ENCODE measurements at regions not wholly inside any gene's neighbourhood (a gene's known extent, or its start where the extent isn't known, plus 50 kb on each side); places are given as distances from the start of the nearest gene placed in this dataset.

DNA sequence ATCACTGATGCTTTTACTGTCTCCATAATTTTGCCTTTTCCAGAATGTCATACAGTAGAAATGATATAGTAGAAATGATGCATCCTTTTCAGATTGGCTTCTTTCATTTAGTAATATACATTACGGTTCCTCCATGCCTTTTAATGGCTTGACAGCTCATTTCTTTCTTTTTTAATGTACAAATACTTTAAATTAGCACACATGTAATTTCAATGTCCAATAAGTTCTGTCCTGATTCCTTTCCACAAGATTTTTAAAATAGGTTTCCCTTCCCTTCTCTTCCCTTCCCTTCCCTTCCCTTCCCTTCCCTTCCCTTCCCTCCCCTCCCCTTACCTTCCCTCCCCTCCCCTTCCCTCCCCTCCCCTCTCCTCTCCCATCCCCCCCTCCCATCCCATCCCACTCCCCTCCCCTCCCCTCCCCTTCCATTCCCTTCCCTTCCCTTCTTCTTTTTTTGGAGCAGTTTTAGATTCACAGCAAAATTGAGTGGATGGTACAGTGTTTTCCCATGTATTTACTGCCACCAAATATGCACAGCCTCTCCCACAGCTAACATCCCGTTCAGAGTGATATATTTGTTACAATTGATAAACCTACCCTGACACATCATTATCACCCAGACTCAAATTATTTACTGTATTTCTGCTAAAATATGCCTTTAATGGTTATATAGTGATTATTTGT is 398.8 kb downstream of the RNF144B start:
- no peak for DNase-seq

DNA sequence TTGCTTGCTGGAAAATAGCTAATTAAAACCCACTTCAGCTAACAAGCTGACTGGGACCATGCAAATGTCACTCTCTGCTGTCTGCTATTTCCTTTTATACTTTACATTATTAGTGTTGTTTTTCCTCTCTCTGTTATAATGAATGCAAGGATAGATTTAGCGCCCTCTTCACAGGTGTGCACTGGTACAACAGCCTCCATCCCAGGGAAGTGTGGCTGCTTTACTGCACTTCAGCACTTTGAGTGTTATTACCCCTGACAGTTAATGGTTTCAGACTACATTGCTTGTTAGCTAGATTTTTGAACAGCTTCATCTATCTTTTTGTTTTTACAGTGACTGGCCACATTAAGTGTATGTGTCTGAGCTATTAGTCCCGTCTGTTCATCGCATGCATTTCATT is 405.7 kb downstream of the RNF144B start:
- DNase-seq = no peak

DNA sequence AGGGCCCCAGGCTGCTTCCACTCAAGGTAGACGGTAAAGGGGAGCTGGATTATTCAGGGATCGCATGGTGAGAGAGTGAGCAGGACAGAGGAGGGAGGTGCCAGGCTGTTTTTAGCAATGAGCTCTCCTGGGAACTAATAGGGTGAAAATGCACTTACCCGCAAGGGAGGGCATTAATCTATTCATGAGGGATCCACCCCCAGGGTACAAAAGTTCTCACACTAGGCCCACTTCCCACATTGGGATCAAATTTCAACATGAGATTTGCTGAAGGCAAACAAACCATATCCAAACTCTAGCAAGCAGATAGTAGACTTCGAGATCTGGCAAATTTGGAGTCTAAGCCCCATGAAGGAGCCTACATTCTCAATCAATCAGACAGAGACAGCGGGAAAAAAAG is 408.6 kb downstream of the RNF144B start:
- no peak for DNase-seq

DNA sequence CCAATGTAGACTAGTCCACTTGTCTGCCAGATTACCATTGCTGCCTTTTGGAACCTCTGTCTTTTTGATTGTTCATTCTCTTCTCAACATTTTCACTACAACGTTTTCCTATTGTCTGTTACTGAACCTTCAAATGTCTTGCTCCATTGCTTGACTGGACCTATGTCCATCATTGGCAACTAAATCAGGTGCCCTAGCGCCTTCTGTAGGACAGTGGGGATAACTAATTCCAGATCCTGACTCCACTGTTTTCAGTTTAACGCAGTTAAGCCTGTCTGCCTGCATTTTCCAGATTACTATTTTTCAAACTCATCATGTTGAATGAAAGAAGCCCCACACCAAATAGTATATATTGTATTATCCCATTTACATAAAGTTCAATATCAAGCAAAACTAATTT is 433.6 kb downstream of the RNF144B start:
- no peak for DNase-seq

DNA sequence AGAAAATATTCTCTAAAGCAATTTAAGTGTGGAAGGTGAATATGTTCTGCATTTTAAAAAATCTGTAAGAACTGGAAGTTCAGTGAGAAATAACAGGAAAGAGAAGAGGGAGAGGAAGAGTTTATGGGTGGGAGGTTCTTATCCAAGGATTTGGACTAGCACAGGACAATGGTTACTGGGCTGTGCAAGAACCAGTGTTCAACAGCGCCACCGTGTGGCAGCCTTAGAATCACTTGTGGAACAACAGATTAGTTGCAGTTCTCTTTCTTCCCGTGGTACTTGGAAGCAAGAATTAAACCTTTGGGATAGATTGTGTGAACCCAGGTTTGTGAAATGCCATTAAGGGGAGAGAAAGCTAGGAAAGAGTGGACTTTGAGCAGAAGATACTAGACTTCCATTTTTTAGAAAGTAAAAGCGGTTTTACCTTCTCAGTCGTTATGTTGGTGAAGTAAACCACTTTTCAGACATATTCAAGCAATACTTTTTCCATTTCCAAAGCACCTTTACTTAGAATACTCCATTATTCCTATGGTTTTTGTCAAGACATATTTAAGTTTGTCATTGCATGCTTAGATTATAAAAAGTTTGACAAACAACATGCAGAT is 436.7 kb downstream of the RNF144B start:
- peak in 1 of 2 donors; percentile 3 for DNase-seq

DNA sequence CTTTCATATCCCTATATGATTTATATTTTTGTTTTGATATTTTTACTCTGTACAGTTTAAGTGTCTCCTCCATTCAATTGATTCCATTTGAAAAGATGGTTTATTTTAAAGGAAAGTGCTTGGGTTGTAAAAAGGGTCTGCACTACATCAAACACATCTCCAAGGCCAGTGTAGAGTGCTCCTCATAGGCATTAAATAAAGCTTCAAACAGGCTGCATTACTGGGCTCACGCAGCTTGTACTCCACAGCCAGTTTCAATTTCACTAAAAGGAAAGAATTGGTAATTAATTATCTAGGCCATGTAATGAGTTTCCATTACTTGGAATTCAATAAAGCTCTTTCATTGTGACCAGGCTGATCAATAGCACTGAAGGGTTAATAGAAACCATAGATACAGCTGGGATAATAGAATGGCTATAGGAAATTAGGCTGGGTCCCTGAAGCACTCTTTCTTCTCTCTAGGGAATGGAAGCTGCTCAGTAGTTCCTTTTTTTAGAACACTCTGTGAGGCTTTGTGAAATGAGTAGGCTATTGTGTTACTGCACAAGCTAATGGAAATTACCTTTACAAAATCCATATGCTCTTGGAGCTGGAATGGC is 442.2 kb downstream of the RNF144B start:
- DNase-seq = no peak

DNA sequence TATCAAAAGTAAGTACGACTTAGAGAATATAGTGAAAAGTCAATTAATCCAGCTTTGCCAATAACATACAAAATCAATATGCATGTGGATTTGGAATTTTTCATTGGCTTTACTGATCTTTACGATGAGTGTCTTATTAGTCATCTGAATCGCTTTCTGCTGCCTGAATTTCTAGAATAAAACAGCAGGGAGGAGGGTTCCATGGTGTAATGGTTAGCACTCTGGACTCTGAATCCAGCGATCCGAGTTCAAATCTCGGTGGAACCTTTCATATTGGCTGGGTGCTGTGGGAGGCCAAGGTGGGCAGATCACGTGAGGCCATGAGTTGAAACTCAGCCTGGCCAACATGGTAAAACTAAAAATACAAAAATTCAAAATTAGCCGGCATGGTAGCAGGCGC is 448.8 kb downstream of the RNF144B start:
- DNase-seq = no peak

DNA sequence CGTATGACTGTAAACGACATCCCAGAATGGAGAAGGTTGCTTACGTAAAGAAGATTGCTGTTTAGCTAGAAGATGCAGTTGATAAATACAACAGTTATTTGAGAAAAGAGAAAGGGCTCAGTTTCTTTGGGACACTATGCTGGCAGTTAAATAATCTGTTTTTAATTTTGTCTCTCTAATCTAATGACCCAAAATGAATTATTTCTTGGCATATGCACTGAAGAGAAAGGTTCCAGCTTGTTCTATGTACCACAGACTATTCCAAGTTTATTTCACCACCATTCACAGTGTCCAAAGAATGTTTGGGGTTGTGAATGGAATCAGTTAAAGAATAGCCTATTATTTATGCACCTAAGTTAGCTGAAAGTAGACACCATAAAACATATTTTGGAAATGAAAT is 449.9 kb downstream of the RNF144B start:
- no peak for DNase-seq

DNA sequence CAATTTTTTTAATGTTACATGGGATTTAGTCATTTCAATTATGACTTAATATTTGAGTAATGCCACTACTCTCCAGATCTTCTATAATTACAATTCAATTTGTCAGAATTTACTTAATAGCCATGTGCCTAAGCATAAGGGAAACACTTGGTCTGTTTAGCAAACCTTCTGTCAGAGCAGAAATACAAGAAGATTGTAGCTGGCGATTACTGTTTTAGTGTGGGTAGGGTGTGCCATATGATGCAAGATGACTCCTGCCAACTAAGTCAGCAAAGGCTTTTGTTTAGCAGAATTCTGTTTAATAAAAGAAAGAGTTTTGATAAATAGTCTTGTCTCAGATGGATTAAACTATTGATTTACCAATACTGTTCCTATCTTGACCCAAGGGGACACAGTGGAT is 455.4 kb downstream of the RNF144B start:
- DNase-seq = no peak

DNA sequence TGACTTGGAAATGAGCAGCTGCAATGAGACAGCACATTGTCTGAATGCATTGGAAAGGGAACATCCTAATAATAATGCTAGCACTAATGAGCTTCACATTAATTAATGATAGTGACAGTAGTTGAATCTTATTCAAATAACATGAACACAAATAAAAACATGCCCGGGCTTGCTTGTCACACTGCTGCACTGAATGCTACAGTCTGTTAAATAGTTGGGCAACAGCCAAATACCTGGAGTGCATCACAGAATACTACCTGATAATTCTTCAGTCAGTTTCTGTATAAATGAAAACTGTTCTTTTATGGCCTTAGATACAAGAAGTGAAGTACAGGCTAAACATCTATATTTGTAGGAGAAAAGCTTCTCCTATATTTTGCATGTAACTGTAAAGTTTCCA is 458.7 kb downstream of the RNF144B start:
- no peak for DNase-seq

DNA sequence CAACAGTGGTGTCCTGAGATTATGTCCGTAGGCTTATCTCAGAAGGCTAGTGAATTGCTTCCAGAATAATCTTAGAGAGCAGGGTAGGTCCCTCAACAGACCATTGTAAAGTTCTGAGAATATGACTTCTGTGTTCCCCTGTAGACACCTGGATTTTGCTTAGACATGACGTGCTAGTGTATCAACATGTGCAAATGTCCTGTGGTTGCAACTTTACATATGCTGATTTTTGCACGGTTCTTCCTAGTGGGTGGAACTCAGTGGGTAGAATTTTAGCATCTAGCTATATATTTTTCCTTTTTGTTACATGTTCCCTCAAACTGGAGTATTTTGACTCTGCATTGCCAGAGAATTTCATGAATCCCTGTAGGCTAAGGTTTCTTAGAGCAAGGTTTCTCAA is 459.2 kb downstream of the RNF144B start:
- no peak for DNase-seq

DNA sequence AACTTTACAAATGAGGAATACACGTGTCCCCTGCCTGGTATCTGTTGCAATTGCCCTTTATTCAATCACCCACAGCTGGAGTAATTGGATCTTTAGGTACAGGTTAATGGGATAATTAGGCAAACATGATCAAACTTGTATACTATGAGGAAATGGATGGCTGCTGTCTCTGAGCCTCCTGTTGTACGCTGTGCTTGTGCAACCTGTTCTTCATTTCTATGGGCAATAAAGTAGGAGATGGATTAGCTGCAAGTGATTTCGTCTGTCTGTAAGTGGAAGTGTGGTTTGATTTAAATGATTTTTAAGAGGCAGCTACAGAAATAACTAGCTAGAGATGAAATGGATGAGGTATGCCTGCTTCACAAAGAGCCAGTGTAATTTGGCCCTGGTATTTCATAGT is 474.1 kb downstream of the RNF144B start:
- DNase-seq = no peak

DNA sequence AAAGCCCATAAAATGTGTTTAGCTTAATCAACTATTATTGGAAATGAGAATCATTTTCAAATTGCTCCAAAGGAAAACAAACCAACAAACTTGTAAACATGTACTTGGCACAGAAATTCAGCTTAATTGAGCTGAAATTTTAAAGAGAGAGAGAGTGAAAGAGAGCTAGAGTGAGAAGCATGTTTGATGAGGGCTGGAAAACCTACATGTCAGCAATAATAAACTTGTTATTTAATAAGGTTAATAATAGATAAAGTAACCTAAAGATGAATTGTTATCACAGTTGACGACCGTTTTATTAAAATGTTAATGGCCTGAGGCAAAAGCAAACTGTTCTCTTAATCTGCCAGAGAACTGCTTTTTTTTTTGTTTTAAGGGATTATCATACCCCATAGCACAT is 496.1 kb downstream of the RNF144B start:
- DNase-seq = no peak

DNA sequence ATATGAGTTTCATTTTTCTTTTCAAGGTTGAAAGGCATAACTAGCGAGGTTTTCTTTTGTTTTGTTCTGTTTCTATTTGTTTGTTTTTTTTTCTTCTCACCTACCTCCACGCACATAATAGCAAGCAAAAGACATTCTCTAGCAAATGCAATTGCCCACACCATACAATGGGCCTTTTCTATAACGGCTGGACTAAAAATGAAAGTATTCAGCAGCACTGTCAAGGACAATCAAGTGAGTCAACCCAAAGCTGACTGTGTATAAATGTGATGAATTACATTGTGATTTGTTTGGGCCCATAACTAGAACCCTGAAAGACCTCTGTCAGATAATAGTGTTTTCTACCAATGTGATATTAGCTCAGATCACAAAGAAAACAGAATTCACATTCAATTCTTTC is 496.7 kb downstream of the RNF144B start:
- no peak for DNase-seq

DNA sequence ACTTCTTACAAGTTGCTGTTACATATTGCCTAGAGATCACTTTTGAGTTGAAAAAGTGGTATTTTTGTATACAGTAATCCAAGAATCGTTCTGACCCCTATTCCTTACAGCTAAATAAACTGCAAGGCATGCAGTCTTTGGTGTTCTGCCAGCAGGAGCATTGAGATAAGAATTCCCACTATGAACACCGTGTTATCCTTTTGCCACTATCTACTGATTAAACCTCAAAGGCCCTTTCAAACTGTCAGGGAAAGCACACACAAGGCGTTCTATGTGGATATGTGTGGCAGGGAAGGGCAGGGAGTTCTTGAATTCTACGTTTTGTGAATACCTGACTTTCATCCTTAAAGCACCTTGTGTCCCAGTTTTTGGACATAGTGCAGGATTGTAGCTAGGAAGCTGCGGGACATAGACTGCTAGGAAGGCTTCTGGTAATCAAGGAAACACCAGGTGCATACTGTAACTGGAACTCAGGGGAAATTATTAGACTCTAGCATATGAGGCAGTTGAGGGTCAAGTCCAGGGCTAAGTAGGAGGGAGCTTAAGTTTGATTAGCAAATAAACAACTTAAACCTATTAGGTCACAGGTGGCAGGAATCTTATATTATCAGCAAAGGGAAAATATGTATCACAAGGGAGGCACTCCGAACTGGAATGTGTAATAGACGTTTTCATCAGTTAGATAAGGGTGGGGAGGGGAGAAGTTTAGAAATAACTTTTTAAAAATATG is 506.6 kb downstream of the RNF144B start:
- no peak for DNase-seq

DNA sequence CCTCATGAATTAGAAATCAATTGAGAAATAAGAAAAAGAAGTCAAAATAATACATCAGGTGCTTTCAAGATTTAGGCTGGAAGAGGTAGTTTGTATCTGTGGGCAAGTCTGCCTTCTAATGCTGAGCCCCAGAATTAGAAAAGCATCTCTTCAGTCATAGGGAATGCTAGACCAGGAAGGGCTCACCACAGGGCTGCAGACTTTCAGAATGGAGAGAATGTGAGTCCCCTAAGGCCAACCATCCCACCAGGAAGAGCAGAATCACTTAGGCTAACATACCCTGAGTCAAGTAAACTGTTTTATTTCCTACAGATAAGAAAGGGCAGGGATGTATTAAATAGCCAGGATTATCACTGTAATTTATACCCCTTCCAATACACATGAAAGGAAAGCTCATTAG is 510.2 kb downstream of the RNF144B start:
- no peak for DNase-seq

DNA sequence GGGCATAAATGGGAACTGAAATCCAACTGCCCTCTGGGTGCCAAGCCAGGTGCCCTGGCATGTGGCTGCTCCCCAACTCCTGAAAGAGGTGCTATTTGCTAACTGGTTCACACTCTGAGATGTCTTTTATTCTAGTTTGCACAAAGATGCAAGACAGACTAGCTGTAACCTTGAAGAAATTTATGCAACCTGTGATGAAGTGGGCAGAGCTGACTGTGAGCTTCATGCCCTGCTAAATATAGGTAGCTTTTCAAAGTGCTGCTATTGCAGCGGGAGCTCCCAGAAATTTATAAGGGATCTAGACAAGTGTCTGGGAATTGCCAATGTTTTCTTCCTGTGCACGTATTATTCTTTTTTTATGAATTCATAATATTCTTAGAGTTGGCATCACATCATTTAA is 517.5 kb downstream of the RNF144B start:
- DNase-seq = no peak

DNA sequence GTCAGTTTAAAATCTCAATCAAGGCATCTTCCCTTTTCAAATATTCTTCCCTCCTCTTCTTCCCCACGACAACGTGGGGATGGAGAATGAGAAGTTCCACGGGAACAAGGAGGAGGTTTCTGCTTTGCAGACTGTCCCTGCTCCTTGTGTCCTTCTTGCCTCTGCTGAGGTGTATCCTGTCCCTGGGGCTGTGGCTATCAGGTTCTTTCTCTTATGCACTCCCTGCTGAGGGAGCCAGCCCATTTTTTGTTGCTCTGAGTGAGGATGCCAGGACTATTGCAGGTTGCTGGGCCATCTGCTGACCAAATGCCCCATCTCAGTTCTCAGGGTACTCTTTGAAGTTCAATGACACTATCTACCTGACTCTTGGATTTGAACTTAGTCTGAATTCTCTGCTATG is 533.6 kb downstream of the RNF144B start:
- no peak for DNase-seq

DNA sequence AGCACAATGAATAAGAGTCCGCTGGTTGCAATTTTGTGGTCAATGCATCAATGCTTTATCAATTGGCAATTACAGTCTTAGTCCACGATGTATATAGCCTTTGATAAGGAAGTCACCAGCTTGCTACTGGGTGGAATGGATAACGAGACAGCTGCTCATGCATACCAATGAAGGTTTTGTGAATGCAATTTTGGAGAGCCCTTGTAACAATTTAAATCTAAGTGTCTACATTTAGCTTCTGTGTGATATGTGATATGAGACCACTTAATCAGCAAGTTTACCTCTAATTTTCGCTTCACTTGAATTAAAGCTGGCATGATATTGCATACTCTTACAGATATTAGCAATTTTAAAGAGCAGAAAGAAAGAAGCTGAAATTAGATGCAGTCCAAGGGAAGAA is 543.9 kb downstream of the RNF144B start:
- no peak for DNase-seq

DNA sequence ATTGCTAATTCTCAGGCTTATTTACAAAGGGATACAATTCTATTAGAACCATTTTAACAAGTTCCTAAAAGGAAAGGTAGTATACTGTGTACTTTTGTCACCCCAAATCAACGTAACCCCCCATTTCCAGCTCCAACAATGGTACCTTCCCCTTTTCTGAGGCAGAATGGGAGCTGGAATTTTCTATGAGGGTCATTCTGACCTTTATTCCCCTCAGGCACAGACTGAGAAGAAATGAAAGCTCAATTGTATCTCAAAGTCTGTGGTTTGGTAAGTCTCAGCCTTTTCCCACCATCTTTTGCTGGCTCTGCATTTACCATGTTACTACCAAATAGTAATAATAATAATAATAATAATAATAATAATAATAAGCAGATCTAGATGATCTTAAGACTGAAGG is 571.0 kb downstream of the RNF144B start:
- no peak for DNase-seq

DNA sequence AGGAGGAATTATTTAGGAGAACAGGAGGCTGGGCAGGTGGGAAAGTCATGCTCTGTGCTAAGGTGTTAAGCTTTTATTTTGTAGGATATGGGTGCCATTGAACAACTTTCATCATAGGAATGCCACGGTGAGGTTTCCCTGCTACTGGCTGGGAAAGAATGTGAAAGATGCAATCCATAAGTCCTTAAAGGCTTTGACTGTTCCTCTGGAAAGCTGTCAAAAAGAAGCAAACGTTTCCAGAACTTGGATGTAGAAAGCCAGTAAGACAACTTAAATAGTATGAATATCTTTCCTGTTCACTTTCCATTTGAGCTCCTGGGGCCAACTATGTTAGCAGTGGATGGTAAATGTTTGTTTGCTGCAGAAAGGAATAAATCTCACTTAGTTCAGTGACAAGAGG is 574.4 kb downstream of the RNF144B start:
- DNase-seq = no peak

DNA sequence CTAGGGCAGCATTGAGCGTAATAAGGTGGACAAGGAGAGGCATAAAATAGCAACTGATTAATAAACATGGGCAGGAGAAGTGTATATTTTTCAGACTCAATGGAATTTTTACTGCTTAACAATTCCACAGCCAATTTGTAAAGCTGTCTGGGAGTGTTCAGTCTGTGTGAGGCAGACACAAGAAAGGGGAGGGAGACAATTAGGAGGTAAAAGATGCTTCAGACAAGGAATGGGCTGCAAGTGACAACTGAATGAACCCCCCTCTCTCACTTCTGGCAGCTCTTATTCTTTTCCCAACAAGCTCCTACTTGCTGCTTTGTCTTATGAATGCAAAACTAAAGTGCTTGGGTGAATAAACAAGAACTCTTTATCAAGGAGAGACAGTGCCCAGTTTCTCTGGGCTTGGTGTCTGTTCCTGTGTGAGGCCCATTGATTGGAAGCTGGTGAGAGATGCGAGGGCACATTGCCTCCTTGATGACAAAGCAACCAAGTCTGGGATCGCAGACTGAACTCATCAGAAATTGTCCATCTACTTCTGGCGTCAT is 575.3 kb downstream of the RNF144B start:
- DNase-seq = no peak

DNA sequence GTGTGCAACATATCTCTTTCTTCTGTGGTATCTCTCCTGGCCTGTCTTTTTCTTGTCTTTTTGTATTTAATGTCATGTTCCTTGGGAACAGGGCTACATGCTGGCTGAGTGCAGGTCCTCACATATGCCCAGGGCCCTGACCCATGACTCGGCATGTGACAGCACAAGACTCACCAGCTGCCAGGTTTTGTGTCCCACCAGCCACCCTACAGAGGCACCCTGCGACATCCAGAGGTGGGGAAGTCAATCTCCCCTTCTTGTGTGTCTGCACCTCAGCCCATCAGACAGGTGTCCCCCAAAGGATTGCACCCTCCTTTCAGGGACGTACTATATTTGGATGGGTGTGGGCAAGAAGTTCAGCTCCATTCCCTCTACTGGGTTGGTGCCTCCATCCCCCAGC is 576.3 kb downstream of the RNF144B start:
- DNase-seq = no peak

DNA sequence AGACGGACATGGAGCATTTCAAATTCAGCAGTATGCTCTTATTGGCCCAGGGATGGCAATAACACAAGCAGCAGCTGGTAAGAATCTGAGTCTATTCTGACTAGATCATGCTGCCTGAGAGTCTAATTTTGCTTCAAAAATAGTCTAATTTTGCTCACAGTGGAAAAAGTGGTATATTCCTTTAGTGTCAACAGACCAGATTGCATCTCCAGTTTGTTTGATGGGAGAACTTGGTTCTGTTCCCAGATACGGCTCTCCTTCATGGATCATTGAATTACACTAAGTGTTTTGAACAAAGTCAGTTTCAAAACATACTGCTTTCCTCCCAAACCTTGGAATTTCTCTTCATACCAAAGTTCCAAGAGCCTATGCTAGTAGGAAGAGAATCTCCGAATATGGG is 586.1 kb downstream of the RNF144B start:
- no peak for DNase-seq
